ENCODE measurements at regions not wholly inside any gene's neighbourhood (a gene's known extent, or its start where the extent isn't known, plus 50 kb on each side); places are given as distances from the start of the nearest gene placed in this dataset.

DNA sequence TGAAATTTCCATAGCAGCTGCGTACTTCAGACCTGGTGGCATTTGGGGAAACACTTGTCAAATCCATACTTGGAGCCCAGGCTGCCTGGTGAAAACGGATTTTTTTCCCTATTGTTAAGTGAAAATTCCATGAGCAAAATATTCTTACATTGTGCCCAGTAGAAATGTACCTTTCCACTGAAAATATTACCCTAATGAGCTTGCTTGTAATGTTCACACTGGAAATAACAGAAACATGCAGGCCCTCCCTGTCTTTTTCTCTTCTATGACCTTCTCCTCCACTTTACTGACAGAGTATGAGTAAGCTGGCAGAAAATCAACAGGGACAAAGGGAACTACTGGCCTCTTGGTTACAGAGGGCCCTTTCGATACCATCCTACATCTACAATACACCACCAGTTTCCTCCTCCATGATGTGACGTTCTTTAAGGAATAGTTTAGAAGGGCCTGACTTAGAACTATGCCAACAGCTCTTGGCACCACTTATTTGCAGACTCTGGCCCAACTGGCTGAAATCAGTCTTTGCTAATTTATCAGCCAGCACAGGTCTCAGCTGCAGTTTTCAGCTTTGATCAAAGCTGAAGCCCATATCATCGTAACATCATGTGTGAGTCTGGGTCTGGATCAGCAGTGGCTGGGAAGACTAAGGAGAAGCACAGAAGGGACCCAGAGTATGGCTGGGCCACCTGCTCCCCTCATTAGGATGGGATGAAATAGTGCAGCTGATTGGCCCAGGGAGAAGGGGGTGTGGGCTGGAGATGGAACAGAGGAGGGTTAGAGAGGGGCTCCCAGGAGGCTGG is 272.2 kb upstream of the ID2 start:
- peak; percentile 58 for DNase-seq (ENCODE audit: low read depth)
- TF ChIP-seq, protein P1, sequence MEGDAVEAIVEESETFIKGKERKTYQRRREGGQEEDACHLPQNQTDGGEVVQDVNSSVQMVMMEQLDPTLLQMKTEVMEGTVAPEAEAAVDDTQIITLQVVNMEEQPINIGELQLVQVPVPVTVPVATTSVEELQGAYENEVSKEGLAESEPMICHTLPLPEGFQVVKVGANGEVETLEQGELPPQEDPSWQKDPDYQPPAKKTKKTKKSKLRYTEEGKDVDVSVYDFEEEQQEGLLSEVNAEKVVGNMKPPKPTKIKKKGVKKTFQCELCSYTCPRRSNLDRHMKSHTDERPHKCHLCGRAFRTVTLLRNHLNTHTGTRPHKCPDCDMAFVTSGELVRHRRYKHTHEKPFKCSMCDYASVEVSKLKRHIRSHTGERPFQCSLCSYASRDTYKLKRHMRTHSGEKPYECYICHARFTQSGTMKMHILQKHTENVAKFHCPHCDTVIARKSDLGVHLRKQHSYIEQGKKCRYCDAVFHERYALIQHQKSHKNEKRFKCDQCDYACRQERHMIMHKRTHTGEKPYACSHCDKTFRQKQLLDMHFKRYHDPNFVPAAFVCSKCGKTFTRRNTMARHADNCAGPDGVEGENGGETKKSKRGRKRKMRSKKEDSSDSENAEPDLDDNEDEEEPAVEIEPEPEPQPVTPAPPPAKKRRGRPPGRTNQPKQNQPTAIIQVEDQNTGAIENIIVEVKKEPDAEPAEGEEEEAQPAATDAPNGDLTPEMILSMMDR (conservative IDR thresholded peaks at IDR 0.05; ENCODE audit: control insufficient read depth, insufficient read depth, low read depth, low read length) = no peak
- H3K4me3 ChIP-seq (ENCODE audit: control insufficient read depth, low read depth, low read length) = no peak overlapping the region

GRCh38 chr2:8412082-8412481 is 269.8 kb upstream of the ID2 start:
- DNase-seq (ENCODE audit: low read depth) = peak; percentile 59
- no peak overlapping the region for H3K4me3 ChIP-seq (ENCODE audit: control insufficient read depth, low read depth, low read length)

GRCh38 chr2:8412586-8412985 is 269.3 kb upstream of the ID2 start:
- H3K4me3 ChIP-seq (ENCODE audit: control insufficient read depth, low read depth, low read length) = no peak overlapping the region
- peak; percentile 65 for DNase-seq (ENCODE audit: low read depth)
- TF ChIP-seq, protein P1 (conservative IDR thresholded peaks at IDR 0.05; ENCODE audit: control insufficient read depth, insufficient read depth, low read depth, low read length) = no peak

More at GRCh38 chr2:8412082-8412481, 269.8 kb upstream of the ID2 start:
- TF ChIP-seq, protein P1 (conservative IDR thresholded peaks at IDR 0.05; ENCODE audit: control insufficient read depth, insufficient read depth, low read depth, low read length) = no peak

GRCh38 chr2:8413589-8414135 is 268.2 kb upstream of the ID2 start:
- TF ChIP-seq, protein P1 (conservative IDR thresholded peaks at IDR 0.05; ENCODE audit: control insufficient read depth, insufficient read depth, low read depth, low read length) = no peak
- no peak for DNase-seq (ENCODE audit: low read depth)
- H3K4me3 ChIP-seq (ENCODE audit: control insufficient read depth, low read depth, low read length) = no peak overlapping the region

GRCh38 chr2:8414946-8415879 is 266.6 kb upstream of the ID2 start:
- DNase-seq (ENCODE audit: low read depth) = no peak
- TF ChIP-seq, protein P1 (conservative IDR thresholded peaks at IDR 0.05; ENCODE audit: control insufficient read depth, insufficient read depth, low read depth, low read length) = no peak
- no peak overlapping the region for H3K4me3 ChIP-seq (ENCODE audit: control insufficient read depth, low read depth, low read length)

DNA sequence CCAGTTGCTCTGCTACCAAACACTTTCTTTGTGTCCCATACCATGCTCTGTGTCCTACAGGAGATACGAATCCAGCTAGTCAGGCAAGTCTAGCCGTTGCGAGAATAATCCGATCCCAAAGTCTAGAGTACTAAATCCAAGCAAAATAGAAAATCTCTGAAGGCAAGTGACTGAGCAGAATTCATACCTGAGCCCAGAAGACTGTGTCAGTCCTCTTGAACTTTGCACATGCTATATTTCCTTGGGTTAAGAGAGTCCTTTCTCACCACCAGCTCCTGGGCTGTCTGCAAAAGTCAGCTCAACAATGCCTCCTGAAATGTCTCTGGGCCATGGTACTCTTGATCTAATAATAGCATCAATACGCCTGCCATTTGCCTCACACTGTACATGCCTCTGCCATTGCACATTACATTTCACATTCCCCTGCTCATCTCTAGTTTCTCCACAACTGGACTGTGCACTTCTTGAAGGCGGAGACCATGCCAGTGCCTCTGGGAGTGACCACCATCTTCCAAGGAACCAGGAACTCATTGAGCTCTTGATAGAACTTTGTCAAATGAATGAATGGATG is 265.8 kb upstream of the ID2 start:
- no peak overlapping the region for H3K4me3 ChIP-seq (ENCODE audit: control insufficient read depth, low read depth, low read length)
- no peak for DNase-seq (ENCODE audit: low read depth)
- TF ChIP-seq, protein P1 (conservative IDR thresholded peaks at IDR 0.05; ENCODE audit: control insufficient read depth, insufficient read depth, low read depth, low read length) = no peak

All from fibroblast of mammary gland (primary cell).